ENCODE measurements at regions not wholly inside any gene's neighbourhood (a gene's known extent, or its start where the extent isn't known, plus 50 kb on each side); places are given as distances from the start of the nearest gene placed in this dataset.

- no peak for TF ChIP-seq CTCF (IDR thresholded peaks at IDR 0.05; ENCODE audit: low read depth, low read length, poor library complexity, severe bottlenecking)
- no peak for TF ChIP-seq EZH2phosphoT487 (IDR thresholded peaks at IDR 0.05; ENCODE audit: borderline replicate concordance, low read length)
These were observed 946.3 kb downstream of the JRKL start for GRCh38 chr11:97336064-97336463.
